WI38 (cell line): ENCODE measurements at regions not wholly inside any gene's neighbourhood (a gene's known extent, or its start where the extent isn't known, plus 50 kb on each side); places are given as distances from the start of the nearest gene placed in this dataset.

ENCODE experiments used
- H3K4me3 ChIP-seq: 2 replicates; pipeline ENCODE4 v1.5.1; 2011; ENCODE audit warnings: low read depth, mild to moderate bottlenecking, control low read depth, low read length
- TF ChIP-seq, protein P1 (sequence below): IDR thresholded peaks from 2 replicates; pipeline ENCODE4 v1.5.1; 2012; ENCODE audit warnings: low read depth, mild to moderate bottlenecking, control low read depth, low read length

GRCh38 chr3:35183927-35184675, 455.2 kb upstream of the ARPP21 start:
- TF ChIP-seq, protein P1, sequence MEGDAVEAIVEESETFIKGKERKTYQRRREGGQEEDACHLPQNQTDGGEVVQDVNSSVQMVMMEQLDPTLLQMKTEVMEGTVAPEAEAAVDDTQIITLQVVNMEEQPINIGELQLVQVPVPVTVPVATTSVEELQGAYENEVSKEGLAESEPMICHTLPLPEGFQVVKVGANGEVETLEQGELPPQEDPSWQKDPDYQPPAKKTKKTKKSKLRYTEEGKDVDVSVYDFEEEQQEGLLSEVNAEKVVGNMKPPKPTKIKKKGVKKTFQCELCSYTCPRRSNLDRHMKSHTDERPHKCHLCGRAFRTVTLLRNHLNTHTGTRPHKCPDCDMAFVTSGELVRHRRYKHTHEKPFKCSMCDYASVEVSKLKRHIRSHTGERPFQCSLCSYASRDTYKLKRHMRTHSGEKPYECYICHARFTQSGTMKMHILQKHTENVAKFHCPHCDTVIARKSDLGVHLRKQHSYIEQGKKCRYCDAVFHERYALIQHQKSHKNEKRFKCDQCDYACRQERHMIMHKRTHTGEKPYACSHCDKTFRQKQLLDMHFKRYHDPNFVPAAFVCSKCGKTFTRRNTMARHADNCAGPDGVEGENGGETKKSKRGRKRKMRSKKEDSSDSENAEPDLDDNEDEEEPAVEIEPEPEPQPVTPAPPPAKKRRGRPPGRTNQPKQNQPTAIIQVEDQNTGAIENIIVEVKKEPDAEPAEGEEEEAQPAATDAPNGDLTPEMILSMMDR, result no peak
- no peak overlapping the region for H3K4me3 ChIP-seq

DNA sequence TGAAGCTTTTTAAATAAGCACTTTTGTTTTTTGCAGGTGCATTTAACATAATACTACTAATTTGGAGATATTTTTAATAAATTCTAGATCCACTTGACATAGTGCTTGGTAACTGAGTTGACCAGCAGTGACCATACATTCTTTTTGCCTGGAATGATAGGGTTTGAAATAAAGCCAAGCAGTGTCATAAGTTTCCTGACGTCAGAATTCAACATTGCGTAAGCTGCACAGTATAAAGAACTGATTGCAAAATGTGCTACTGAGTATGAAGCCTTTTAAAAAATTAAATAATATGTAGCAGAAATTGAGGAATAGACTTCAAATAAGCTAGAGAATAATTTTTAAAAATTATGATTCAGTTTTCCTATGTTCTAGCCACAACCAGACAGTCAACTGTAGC, 454.6 kb upstream of the ARPP21 start:
- H3K4me3 ChIP-seq, result no peak overlapping the region
- TF ChIP-seq, protein P1, result no peak

GRCh38 chr3:35187908-35188307, 451.4 kb upstream of the ARPP21 start:
- H3K4me3 ChIP-seq, result no peak overlapping the region
- TF ChIP-seq, protein P1, result no peak

- TF ChIP-seq, protein P1, result no peak
- no peak overlapping the region for H3K4me3 ChIP-seq
Observed at GRCh38 chr3:35194666-35195065, 444.7 kb upstream of the ARPP21 start.

DNA sequence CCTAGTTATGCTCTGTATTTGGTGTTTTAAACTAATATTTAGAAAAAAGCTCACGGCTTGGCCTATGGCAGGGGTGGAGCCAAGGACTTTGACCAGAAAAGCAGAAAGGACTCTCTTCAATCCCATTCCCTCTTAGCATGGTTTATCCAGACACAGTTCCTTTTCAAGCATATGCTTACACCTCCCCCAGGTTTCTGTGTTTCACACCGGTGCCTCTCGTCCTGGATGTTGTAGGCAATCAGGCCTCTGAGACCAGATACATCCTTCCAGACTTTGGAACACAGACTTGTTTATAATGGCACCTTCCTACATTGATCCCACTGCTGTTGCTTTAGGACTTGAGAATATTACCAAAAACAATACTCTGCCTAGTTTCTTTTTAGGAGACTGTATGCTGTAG, 440.5 kb upstream of the ARPP21 start:
- H3K4me3 ChIP-seq, result no peak overlapping the region
- TF ChIP-seq, protein P1, result no peak

DNA sequence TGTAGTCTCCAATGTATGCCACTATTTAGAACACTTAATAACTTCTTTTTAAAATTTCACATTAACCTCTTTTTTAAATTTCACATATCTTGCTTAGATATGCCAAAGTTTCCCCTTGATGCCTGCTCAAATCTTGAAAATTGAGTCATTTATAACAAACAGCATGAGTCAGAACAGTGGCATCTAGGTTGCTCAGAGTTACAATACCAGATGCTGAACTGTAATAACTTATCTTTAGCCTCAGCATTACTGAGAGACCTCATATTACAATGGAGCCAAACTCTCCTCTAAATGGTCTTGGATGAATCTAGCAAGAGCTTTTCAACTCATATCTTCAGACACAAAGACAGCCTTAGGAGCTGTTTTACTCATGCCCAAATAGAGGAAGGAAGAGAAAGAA, 439.3 kb upstream of the ARPP21 start:
- TF ChIP-seq, protein P1, result no peak
- no peak overlapping the region for H3K4me3 ChIP-seq

DNA sequence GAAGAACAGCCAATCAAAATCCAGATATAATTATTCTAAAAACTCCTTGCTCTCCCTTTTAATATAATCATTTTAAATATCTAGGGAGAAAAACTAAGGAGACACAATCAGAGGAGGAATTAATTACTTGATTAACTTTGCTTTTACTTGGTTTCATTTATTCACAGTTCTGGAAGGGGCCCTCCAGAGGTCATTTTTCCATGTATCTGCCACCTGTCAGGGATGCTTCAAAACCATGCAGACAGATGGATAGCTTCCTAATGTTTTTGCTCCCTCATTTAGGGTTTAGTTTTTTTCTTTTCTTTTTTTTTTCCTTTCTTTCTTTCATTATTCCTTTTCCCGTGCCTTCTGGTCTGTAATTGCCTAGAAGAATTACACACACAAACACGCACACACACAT, 438.1 kb upstream of the ARPP21 start:
- no peak overlapping the region for H3K4me3 ChIP-seq
- TF ChIP-seq, protein P1, result no peak
